ENCODE measurements at regions not wholly inside any gene's neighbourhood (a gene's known extent, or its start where the extent isn't known, plus 50 kb on each side); places are given as distances from the start of the nearest gene placed in this dataset.
A peak's percentile ranks its signal among the peaks of the same experiment; 100 is the strongest.

GRCh38 chr7:49247759-49248158 is 323.4 kb downstream of the CDC14C start:
- no peak for DNase-seq (ENCODE audit: low read depth in 2 of 2)

- no peak for DNase-seq (ENCODE audit: low read depth in 2 of 2)
Observed at GRCh38 chr7:49255054-49255453, 330.7 kb downstream of the CDC14C start.

GRCh38 chr7:49260538-49260937 is 336.2 kb downstream of the CDC14C start:
- no peak for DNase-seq (ENCODE audit: low read depth in 2 of 2)

- no peak for DNase-seq (ENCODE audit: low read depth in 2 of 2)
Observed at GRCh38 chr7:49261928-49262327, 337.6 kb downstream of the CDC14C start.

- DNase-seq (ENCODE audit: low read depth in 2 of 2), result no peak
Observed at GRCh38 chr7:49264530-49264929, 340.2 kb downstream of the CDC14C start.

GRCh38 chr7:49273897-49274296 is 349.6 kb downstream of the CDC14C start:
- DNase-seq (ENCODE audit: low read depth in 2 of 2), result no peak

GRCh38 chr7:49279891-49280290 is 355.5 kb downstream of the CDC14C start:
- DNase-seq (ENCODE audit: low read depth in 2 of 2), result no peak

GRCh38 chr7:49287653-49288052 is 363.3 kb downstream of the CDC14C start:
- no peak for DNase-seq (ENCODE audit: low read depth in 2 of 2)

GRCh38 chr7:49294611-49295010 is 370.3 kb downstream of the CDC14C start:
- DNase-seq (ENCODE audit: low read depth in 2 of 2), result no peak

- DNase-seq (ENCODE audit: low read depth in 2 of 2), result peak in 1 of 2 experiments; percentile 2
Observed at GRCh38 chr7:49295146-49295545, 370.8 kb downstream of the CDC14C start.

GRCh38 chr7:49297958-49298357 is 373.6 kb downstream of the CDC14C start:
- DNase-seq (ENCODE audit: low read depth in 2 of 2), result no peak

- DNase-seq (ENCODE audit: low read depth in 2 of 2), result no peak
Observed at GRCh38 chr7:49308787-49309186, 384.4 kb downstream of the CDC14C start.

- no peak for DNase-seq (ENCODE audit: low read depth in 2 of 2)
Observed at GRCh38 chr7:49320083-49320482, 395.7 kb downstream of the CDC14C start.

GRCh38 chr7:49321843-49322242 is 397.5 kb downstream of the CDC14C start:
- no peak for DNase-seq (ENCODE audit: low read depth in 2 of 2)

- DNase-seq (ENCODE audit: low read depth in 2 of 2), result no peak
Observed at GRCh38 chr7:49322476-49322875, 398.1 kb downstream of the CDC14C start.

- DNase-seq (ENCODE audit: low read depth in 2 of 2), result no peak
Observed at GRCh38 chr7:49324040-49324439, 399.7 kb downstream of the CDC14C start.

GRCh38 chr7:49324707-49325106 is 400.4 kb downstream of the CDC14C start:
- no peak for DNase-seq (ENCODE audit: low read depth in 2 of 2)

- no peak for DNase-seq (ENCODE audit: low read depth in 2 of 2)
Observed at GRCh38 chr7:49325571-49325970, 401.2 kb downstream of the CDC14C start.

GRCh38 chr7:49327155-49327554 is 402.8 kb downstream of the CDC14C start:
- no peak for DNase-seq (ENCODE audit: low read depth in 2 of 2)

GRCh38 chr7:49333180-49333881 is 409.0 kb downstream of the CDC14C start:
- no peak for DNase-seq (ENCODE audit: low read depth in 2 of 2)

- no peak for DNase-seq (ENCODE audit: low read depth in 2 of 2)
Observed at GRCh38 chr7:49341849-49342248, 417.5 kb downstream of the CDC14C start.

GRCh38 chr7:49344556-49344955 is 420.2 kb downstream of the CDC14C start:
- DNase-seq (ENCODE audit: low read depth in 2 of 2), result no peak

- DNase-seq (ENCODE audit: low read depth in 2 of 2), result no peak
Observed at GRCh38 chr7:49346195-49346899, 422.0 kb downstream of the CDC14C start.

Measured in fibroblast of skin of left biceps (primary cell).